ENCODE measurements at regions not wholly inside any gene's neighbourhood (a gene's known extent, or its start where the extent isn't known, plus 50 kb on each side); places are given as distances from the start of the nearest gene placed in this dataset.

- Mint-ChIP-seq H3K4me1 (no peaks in the 10 kb centered on the region; the same call in 1 of the 3 replicates), H3K36me3 (ENCODE audit: low read depth) (peaks cover 17% of the 10 kb centered on the region; the same call in 2 of the 3 replicates), H3K27ac (no peak overlapping the region), H3K4me3 (no peak overlapping the region), H3K27me3 (ENCODE audit: insufficient read depth, low read depth, poor library complexity) (peaks cover 3% of the 10 kb centered on the region), H3K9me3 (no peaks in the 10 kb centered on the region)
- no peak overlapping the region for H3K4me2 ChIP-seq
- no peak for DNase-seq (ENCODE audit: low spot score)
- H3K36me3 ChIP-seq (ENCODE audit: insufficient read depth), result peaks cover 7% of the 10 kb centered on the region; the same call in 1 of the 2 replicates
- no peak overlapping the region for H2AFZ ChIP-seq
- no peaks in the 10 kb centered on the region for H4K20me1 ChIP-seq (replicated peaks; ENCODE audit: insufficient read depth)
- TF ChIP-seq ZNF331 (CRISPR knock-in tag; IDR thresholded peaks at IDR 0.05; ENCODE audit: low read depth), result no peak
- TF ChIP-seq REST (IDR thresholded peaks at IDR 0.05; ENCODE audit: unreplicated experiment), result no peak
- TF ChIP-seq NANOG (IDR thresholded peaks at IDR 0.05; ENCODE audit: borderline replicate concordance), result no peak
- no peak for TF ChIP-seq STAT1 (IDR thresholded peaks at IDR 0.05; ENCODE audit: unreplicated experiment)
- no peak for TF ChIP-seq ETS1 (IDR thresholded peaks at IDR 0.05)
- no peak for TF ChIP-seq JUNB (IDR thresholded peaks at IDR 0.05; ENCODE audit: unreplicated experiment)
- no peak for TF ChIP-seq EZH2 (IDR thresholded peaks at IDR 0.05; ENCODE audit: low read depth, unreplicated experiment)
- TF ChIP-seq ZNF114 (CRISPR knock-in tag; IDR thresholded peaks at IDR 0.05), result no peak
- no peak for TF ChIP-seq ZNF462 (CRISPR knock-in tag; IDR thresholded peaks at IDR 0.05)
- no peak for TF ChIP-seq CREB1 (CRISPR knock-in tag; IDR thresholded peaks at IDR 0.05; ENCODE audit: low read depth)
- no peak for TF ChIP-seq EZH2phosphoT487 (IDR thresholded peaks at IDR 0.05; ENCODE audit: unreplicated experiment)
- TF ChIP-seq POLR2AphosphoS5 (IDR thresholded peaks at IDR 0.05; ENCODE audit: low read depth), result no peak
- no peak for TF ChIP-seq CTCF (conservative IDR thresholded peaks at IDR 0.05; ENCODE audit: low read depth in 2 of 2)
- H3K27me3 ChIP-seq (ENCODE audit: insufficient read depth), result no peaks in the 10 kb centered on the region
- H3F3A ChIP-seq (replicated peaks; ENCODE audit: low read depth), result no peaks in the 10 kb centered on the region
- H3K4me3 ChIP-seq, result no peak overlapping the region
- H3K4me1 ChIP-seq (ENCODE audit: insufficient read depth), result no peaks in the 10 kb centered on the region; the same call in 1 of the 2 replicates
- no peak for ATAC-seq
- peaks cover 8% of the 10 kb centered on the region; the same call in 1 of the 2 replicates for H3K9me2 ChIP-seq (ENCODE audit: insufficient read depth)
- no peak overlapping the region for H3K27ac ChIP-seq (ENCODE audit: low read depth)
- H3K79me2 ChIP-seq (replicated peaks; ENCODE audit: insufficient read depth), result no peaks in the 10 kb centered on the region
Observed at GRCh38 chr9:2536511-2536910, 85.1 kb upstream of the VLDLR start.
